Left ventricle myocardium inferior (tissue), 1 donor: ENCODE measurements at regions not wholly inside any gene's neighbourhood (a gene's known extent, or its start where the extent isn't known, plus 50 kb on each side); places are given as distances from the start of the nearest gene placed in this dataset.

Experiments used
- DNase-seq: peaks from one replicate; pipeline ENCODE4 v3.0.0-alpha.2; 2020
- H3K27ac ChIP-seq: fragments of 200-600 bp; replicated peaks from 2 replicates; pipeline ENCODE4 v1.8.0; 2021
- H3K27me3 ChIP-seq: fragments of 200-600 bp; 2 replicates; pipeline ENCODE4 v1.8.0; 2021; ENCODE audit warnings: low read depth
- H3K36me3 ChIP-seq: fragments of 200-600 bp; 2 replicates; pipeline ENCODE4 v1.8.0; 2021
- H3K4me1 ChIP-seq: fragments of 200-600 bp; 2 replicates; pipeline ENCODE4 v1.8.0; 2021
- H3K4me3 ChIP-seq: fragments of 200-600 bp; 2 replicates; pipeline ENCODE4 v1.8.0; 2021; ENCODE audit warnings: mild to moderate bottlenecking, moderate library complexity
- H3K9me3 ChIP-seq: fragments of 200-600 bp; replicated peaks from 2 replicates; pipeline ENCODE4 v1.8.0; 2021
- CTCF ChIP-seq: fragments of 200-600 bp; IDR thresholded peaks from 2 replicates; pipeline ENCODE4 v1.8.0; 2021; ENCODE audit warnings: antibody characterized with exemption, mild to moderate bottlenecking, borderline replicate concordance
- intact Hi-C: fragments of 100-400 bp; cut with micrococcal nuclease; formaldehyde crosslinking; loops from one replicate; pipeline ENCODE4 v1.11.0; 2022
- donor health status: DM: no; HTN: yes; CAD: no; lungs with severe emphysema.

GRCh38 chr4:13778367-13778766, 150.8 kb upstream of the BOD1L1 start:
- no peaks in the 10 kb centered on the region for H3K27me3 ChIP-seq
- H3K9me3 ChIP-seq, result peaks cover 2% of the 10 kb centered on the region
- H3K4me1 ChIP-seq, result no peaks in the 10 kb centered on the region
- no peak for TF ChIP-seq CTCF
- H3K27ac ChIP-seq, result no peak overlapping the region
- no peaks in the 10 kb centered on the region for H3K36me3 ChIP-seq
- no peak for DNase-seq
- H3K4me3 ChIP-seq, result no peak overlapping the region
- intact Hi-C loops, result no loop called here

GRCh38 chr4:13782231-13782630, 154.7 kb upstream of the BOD1L1 start:
- Histone ChIP-seq H3K27me3 (no peaks in the 10 kb centered on the region), H3K36me3 (no peaks in the 10 kb centered on the region), H3K9me3 (no peaks in the 10 kb centered on the region), H3K4me3 (no peak overlapping the region), H3K27ac (no peak overlapping the region), H3K4me1 (peaks cover 7% of the 10 kb centered on the region)
- no peak for TF ChIP-seq CTCF
- no peak for DNase-seq
- intact Hi-C loops, result no loop called here

GRCh38 chr4:13783800-13784411, 156.4 kb upstream of the BOD1L1 start:
- Histone ChIP-seq H3K4me3 (no peak overlapping the region), H3K27me3 (no peaks in the 10 kb centered on the region), H3K4me1 (peaks cover 7% of the 10 kb centered on the region), H3K9me3 (no peaks in the 10 kb centered on the region), H3K36me3 (no peaks in the 10 kb centered on the region), H3K27ac (no peak overlapping the region)
- intact Hi-C loops, result no loop called here
- DNase-seq, result no peak
- TF ChIP-seq CTCF, result no peak

GRCh38 chr4:13793020-13793710, 165.6 kb upstream of the BOD1L1 start:
- H3K4me3 ChIP-seq, result no peak overlapping the region
- no peaks in the 10 kb centered on the region for H3K27me3 ChIP-seq
- H3K4me1 ChIP-seq, result no peaks in the 10 kb centered on the region
- DNase-seq, result no peak
- no peaks in the 10 kb centered on the region for H3K36me3 ChIP-seq
- H3K27ac ChIP-seq, result no peak overlapping the region
- H3K9me3 ChIP-seq, result no peaks in the 10 kb centered on the region
- intact Hi-C loops, result no loop called here
- no peak for TF ChIP-seq CTCF

- DNase-seq, result no peak
- Histone ChIP-seq H3K4me3 (no peak overlapping the region), H3K36me3 (no peaks in the 10 kb centered on the region), H3K9me3 (no peaks in the 10 kb centered on the region), H3K27ac (no peak overlapping the region), H3K4me1 (no peaks in the 10 kb centered on the region), H3K27me3 (no peaks in the 10 kb centered on the region)
- intact Hi-C loops, result no loop called here
- no peak for TF ChIP-seq CTCF
Measured at GRCh38 chr4:13794819-13795565, 167.5 kb upstream of the BOD1L1 start.
